Lower leg skin (tissue), 4 donors: ENCODE measurements at regions not wholly inside any gene's neighbourhood (a gene's known extent, or its start where the extent isn't known, plus 50 kb on each side); places are given as distances from the start of the nearest gene placed in this dataset.

ENCODE experiments used
- DNase-seq, 2 donors: peaks; one replicate each; pipeline ENCODE4 v3.0.0-alpha.2; 2019; ENCODE audit warnings: low spot score in 2 of 2
- H3K4me3 ChIP-seq: fragments of 200-600 bp; sonication (generic); 2 replicates; pipeline ENCODE4 v1.5.1; 2017; ENCODE audit warnings: mild to moderate bottlenecking, low read depth; ENCODE audit not compliant: poor library complexity, severe bottlenecking
- CTCF ChIP-seq, 3 donors: fragments of 450-650 bp; IDR thresholded peaks; one replicate each; pipeline ENCODE4 v1.5.1; 2016; ENCODE audit warnings: antibody characterized with exemption in 3 of 3, mild to moderate bottlenecking in 3 of 3, moderate library complexity in 2 of 3
- POLR2A ChIP-seq, 2 donors: fragments of 450-650 bp; IDR thresholded peaks; one replicate each; pipeline ENCODE4 v1.6.1; 2016 to 2017; ENCODE audit warnings: antibody characterized with exemption in 2 of 2, mild to moderate bottlenecking in 1 of 2, moderate library complexity in 1 of 2
- WGBS, 2 donors: methylation state at CpG; one replicate each; pipeline ENCODE4 v1.1.5; 2018; 5-methylcytosine and 5-hydroxymethylcytosine counted together
- intact Hi-C: fragments of 100-400 bp; cut with DNase I; formaldehyde crosslinking; loops from one replicate; pipeline ENCODE4 v1.15.0; 2023; ENCODE audit warnings: low total_unique reads

- intact Hi-C loops: no loop called here
- WGBS, 2 donors: 54 to 85% methylated on average over 2 to 3 of the region's 3 CpGs
- H3K4me3 ChIP-seq: no peak overlapping the region
- TF ChIP-seq CTCF (IDR thresholded peaks at IDR 0.05) (no peak), POLR2A (IDR thresholded peaks at IDR 0.05) (no peak)
- no peak for DNase-seq
Observed at GRCh38 chr6:156175433-156175832, 601.7 kb upstream of the ARID1B start.

- intact Hi-C loops: no loop called here
Observed at GRCh38 chr6:156174031-156174890, 602.9 kb upstream of the ARID1B start.

GRCh38 chr6:156169371-156169770, 607.8 kb upstream of the ARID1B start:
- 55 to 58% methylated on average over 1 of the region's 1 CpG for WGBS, 2 donors
- intact Hi-C loops: no loop called here
- no peak for TF ChIP-seq CTCF (IDR thresholded peaks at IDR 0.05)
- TF ChIP-seq POLR2A (IDR thresholded peaks at IDR 0.05): no peak
- no peak overlapping the region for H3K4me3 ChIP-seq
- DNase-seq: no peak

More at GRCh38 chr6:156174031-156174890, 602.9 kb upstream of the ARID1B start:
- no peak for TF ChIP-seq POLR2A (IDR thresholded peaks at IDR 0.05)
- no peak for DNase-seq
- H3K4me3 ChIP-seq: no peak overlapping the region
- 79 to 84% methylated on average over 11 of the region's 11 CpGs for WGBS, 2 donors

- WGBS, 2 donors: 6 to 9% methylated on average over 7 of the region's 7 CpGs
- no peak overlapping the region for H3K4me3 ChIP-seq
- DNase-seq: peak in 1 of 2 donors; percentile 20
- intact Hi-C loops: no loop called here
- no peak for TF ChIP-seq CTCF (IDR thresholded peaks at IDR 0.05)
- no peak for TF ChIP-seq POLR2A (IDR thresholded peaks at IDR 0.05)
Observed at GRCh38 chr6:156167625-156168071, 609.5 kb upstream of the ARID1B start.

GRCh38 chr6:156167016-156167624, 610.1 kb upstream of the ARID1B start:
- no peak overlapping the region for H3K4me3 ChIP-seq
- intact Hi-C loops: no loop called here
- DNase-seq: no peak
- 19 to 32% methylated on average over 7 of the region's 7 CpGs for WGBS, 2 donors
- TF ChIP-seq POLR2A (IDR thresholded peaks at IDR 0.05) (no peak), CTCF (IDR thresholded peaks at IDR 0.05) (no peak)

- intact Hi-C loops: no loop called here
- TF ChIP-seq CTCF (IDR thresholded peaks at IDR 0.05): no peak
- no peak for TF ChIP-seq POLR2A (IDR thresholded peaks at IDR 0.05)
- H3K4me3 ChIP-seq: no peak overlapping the region
- no peak for DNase-seq
- WGBS, 2 donors: 78 to 91% methylated on average over 4 of the region's 4 CpGs
Observed at GRCh38 chr6:156166093-156166492, 611.1 kb upstream of the ARID1B start.
